KOPT-K1 (cell line): ENCODE measurements at regions not wholly inside any gene's neighbourhood (a gene's known extent, or its start where the extent isn't known, plus 50 kb on each side); places are given as distances from the start of the nearest gene placed in this dataset.

Experiments
- H3K27ac ChIP-seq: fragments of 200-600 bp; sonication (generic); 2 replicates; pipeline ENCODE4 v1.5.1; 2016; ENCODE audit warnings: antibody characterized with exemption, mild to moderate bottlenecking, low read depth, low read length; ENCODE audit not compliant: poor library complexity, severe bottlenecking
- H3K36me3 ChIP-seq: fragments of 200-600 bp; sonication (generic); 2 replicates; pipeline ENCODE4 v1.5.1; 2017; ENCODE audit warnings: antibody characterized with exemption, mild to moderate bottlenecking, low read length, moderate library complexity; ENCODE audit not compliant: insufficient read depth
- H3K9me3 ChIP-seq: fragments of 200-600 bp; sonication (generic); 2 replicates; pipeline ENCODE4 v1.5.1; 2017; ENCODE audit warnings: antibody characterized with exemption, low read length, mild to moderate bottlenecking; ENCODE audit not compliant: insufficient read depth, poor library complexity, severe bottlenecking

GRCh38 chr9:89916001-89916597, 311.3 kb downstream of the GADD45G start:
- no peak overlapping the region for H3K27ac ChIP-seq
- no peaks in the 10 kb centered on the region for H3K36me3 ChIP-seq

GRCh38 chr9:89917861-89918260, 313.0 kb downstream of the GADD45G start:
- no peaks in the 10 kb centered on the region for H3K36me3 ChIP-seq
- no peak overlapping the region for H3K27ac ChIP-seq
- H3K9me3 ChIP-seq = no peaks in the 10 kb centered on the region

More at GRCh38 chr9:89916001-89916597, 311.3 kb downstream of the GADD45G start:
- H3K9me3 ChIP-seq = no peaks in the 10 kb centered on the region

GRCh38 chr9:89919171-89919681, 314.4 kb downstream of the GADD45G start:
- H3K9me3 ChIP-seq = no peaks in the 10 kb centered on the region
- no peak overlapping the region for H3K27ac ChIP-seq
- H3K36me3 ChIP-seq = no peaks in the 10 kb centered on the region

GRCh38 chr9:89920131-89920530, 315.3 kb downstream of the GADD45G start:
- no peaks in the 10 kb centered on the region for H3K36me3 ChIP-seq
- no peak overlapping the region for H3K27ac ChIP-seq
- H3K9me3 ChIP-seq = no peaks in the 10 kb centered on the region

GRCh38 chr9:89920951-89921350, 316.1 kb downstream of the GADD45G start:
- no peak overlapping the region for H3K27ac ChIP-seq
- H3K36me3 ChIP-seq = no peaks in the 10 kb centered on the region
- no peaks in the 10 kb centered on the region for H3K9me3 ChIP-seq

- Histone ChIP-seq H3K27ac (no peak overlapping the region), H3K36me3 (no peaks in the 10 kb centered on the region), H3K9me3 (no peaks in the 10 kb centered on the region)
These were observed 317.3 kb downstream of the GADD45G start for GRCh38 chr9:89922099-89922498.

GRCh38 chr9:89923174-89923573, 318.4 kb downstream of the GADD45G start:
- Histone ChIP-seq H3K27ac (no peak overlapping the region), H3K36me3 (no peaks in the 10 kb centered on the region), H3K9me3 (no peaks in the 10 kb centered on the region)

GRCh38 chr9:89923961-89924504, 319.2 kb downstream of the GADD45G start:
- Histone ChIP-seq H3K36me3 (no peaks in the 10 kb centered on the region), H3K27ac (no peak overlapping the region), H3K9me3 (no peaks in the 10 kb centered on the region)

- H3K9me3 ChIP-seq = no peaks in the 10 kb centered on the region
- H3K27ac ChIP-seq = no peak overlapping the region
- H3K36me3 ChIP-seq = no peaks in the 10 kb centered on the region
These were observed 319.8 kb downstream of the GADD45G start for GRCh38 chr9:89924611-89925010.

GRCh38 chr9:89926167-89926566, 321.4 kb downstream of the GADD45G start:
- Histone ChIP-seq H3K36me3 (no peaks in the 10 kb centered on the region), H3K27ac (no peak overlapping the region), H3K9me3 (no peaks in the 10 kb centered on the region)

GRCh38 chr9:89926691-89927220, 321.9 kb downstream of the GADD45G start:
- no peaks in the 10 kb centered on the region for H3K36me3 ChIP-seq
- H3K27ac ChIP-seq = no peak overlapping the region
- H3K9me3 ChIP-seq = no peaks in the 10 kb centered on the region

- Histone ChIP-seq H3K9me3 (no peaks in the 10 kb centered on the region), H3K36me3 (no peaks in the 10 kb centered on the region), H3K27ac (no peak overlapping the region)
These were observed 323.3 kb downstream of the GADD45G start for GRCh38 chr9:89928106-89928505.

- Histone ChIP-seq H3K27ac (no peak overlapping the region), H3K36me3 (no peaks in the 10 kb centered on the region), H3K9me3 (no peaks in the 10 kb centered on the region)
These were observed 323.9 kb downstream of the GADD45G start for GRCh38 chr9:89928521-89929275.

GRCh38 chr9:89929315-89929672, 324.5 kb downstream of the GADD45G start:
- no peaks in the 10 kb centered on the region for H3K36me3 ChIP-seq
- no peak overlapping the region for H3K27ac ChIP-seq
- no peaks in the 10 kb centered on the region for H3K9me3 ChIP-seq

- H3K36me3 ChIP-seq = no peaks in the 10 kb centered on the region
- no peaks in the 10 kb centered on the region for H3K9me3 ChIP-seq
- H3K27ac ChIP-seq = no peak overlapping the region
These were observed 325.1 kb downstream of the GADD45G start for GRCh38 chr9:89929673-89930480.
